Natural killer cell (primary cell): ENCODE measurements at regions not wholly inside any gene's neighbourhood (a gene's known extent, or its start where the extent isn't known, plus 50 kb on each side); places are given as distances from the start of the nearest gene placed in this dataset.
A peak's percentile ranks its signal among the peaks of the same experiment; 100 is the strongest.

Experiments
- ATAC-seq, 3 donors: fragments of 150-1000 bp in 2 of 3; fragments of 200-7000 bp in 1 of 3; cut with Tn5 transposase; 1 replicate in 1 of 3; 2 replicates in 2 of 3; pipeline ENCODE4 v1.10.0; 2021; ENCODE audit warnings: mild to moderate bottlenecking in 2 of 3, moderate library complexity in 2 of 3
- DNase-seq, 2 donors: peaks; one replicate each; pipeline versions ENCODE4 v3.0.0 to v3.0.0-alpha.2; 2013 to 2021; ENCODE audit warnings: mixed read lengths in 1 of 2
- H3K27ac ChIP-seq: one replicate; pipeline ENCODE4 v1.5.1; 2013; ENCODE audit warnings: mild to moderate bottlenecking, low read length
- H3K27me3 ChIP-seq: one replicate; pipeline ENCODE4 v1.6.1; 2013; ENCODE audit warnings: low read length; ENCODE audit not compliant: control insufficient read depth, insufficient read depth
- H3K36me3 ChIP-seq: one replicate; pipeline ENCODE4 v1.6.1; 2013; ENCODE audit warnings: low read length; ENCODE audit not compliant: control insufficient read depth, insufficient read depth
- H3K4me1 ChIP-seq: one replicate; pipeline ENCODE4 v1.6.1; 2013; ENCODE audit warnings: low read length; ENCODE audit not compliant: control insufficient read depth, insufficient read depth
- H3K4me3 ChIP-seq: one replicate; pipeline ENCODE4 v1.5.1; 2013; ENCODE audit warnings: low read length
- H3K9me3 ChIP-seq: one replicate; pipeline ENCODE4 v1.6.1; 2013; ENCODE audit warnings: low read length; ENCODE audit not compliant: control insufficient read depth, insufficient read depth
- H3K27ac Mint-ChIP-seq, 2 donors: one replicate each; pipeline ENCODE4 v1.8.0; 2022; ENCODE audit warnings: mild to moderate bottlenecking in 2 of 2, mixed read lengths in 2 of 2, moderate library complexity in 1 of 2
- H3K27me3 Mint-ChIP-seq, 2 donors: one replicate each; pipeline ENCODE4 v1.8.0; 2022; ENCODE audit warnings: low read depth in 2 of 2, mixed read lengths in 2 of 2
- H3K36me3 Mint-ChIP-seq: one replicate; pipeline ENCODE4 v1.8.0; 2022; ENCODE audit warnings: mixed read lengths
- H3K4me1 Mint-ChIP-seq, 2 donors: one replicate each; pipeline ENCODE4 v1.8.0; 2022; ENCODE audit warnings: mixed read lengths in 2 of 2
- H3K4me3 Mint-ChIP-seq: one replicate; pipeline ENCODE4 v1.8.0; 2022; ENCODE audit warnings: mild to moderate bottlenecking, moderate library complexity, mixed read lengths
- H3K9me3 Mint-ChIP-seq, 2 donors: one replicate each; pipeline ENCODE4 v1.8.0; 2022; ENCODE audit warnings: mixed read lengths in 2 of 2
- CTCF ChIP-seq: fragments of 200-600 bp; IDR thresholded peaks from one replicate; pipeline ENCODE4 v1.8.0; 2022; ENCODE audit warnings: antibody characterized with exemption
- WGBS: methylation state at CpG from one replicate; pipeline ENCODE4 v1.1.7; 2013; ENCODE audit warnings: missing lambda C conversion rate; ENCODE audit not compliant: insufficient coverage; 5-methylcytosine and 5-hydroxymethylcytosine counted together
- intact Hi-C: fragments of 100-400 bp; cut with micrococcal nuclease; formaldehyde crosslinking; loops from one replicate; pipeline ENCODE4 v1.14.2; 2022

DNA sequence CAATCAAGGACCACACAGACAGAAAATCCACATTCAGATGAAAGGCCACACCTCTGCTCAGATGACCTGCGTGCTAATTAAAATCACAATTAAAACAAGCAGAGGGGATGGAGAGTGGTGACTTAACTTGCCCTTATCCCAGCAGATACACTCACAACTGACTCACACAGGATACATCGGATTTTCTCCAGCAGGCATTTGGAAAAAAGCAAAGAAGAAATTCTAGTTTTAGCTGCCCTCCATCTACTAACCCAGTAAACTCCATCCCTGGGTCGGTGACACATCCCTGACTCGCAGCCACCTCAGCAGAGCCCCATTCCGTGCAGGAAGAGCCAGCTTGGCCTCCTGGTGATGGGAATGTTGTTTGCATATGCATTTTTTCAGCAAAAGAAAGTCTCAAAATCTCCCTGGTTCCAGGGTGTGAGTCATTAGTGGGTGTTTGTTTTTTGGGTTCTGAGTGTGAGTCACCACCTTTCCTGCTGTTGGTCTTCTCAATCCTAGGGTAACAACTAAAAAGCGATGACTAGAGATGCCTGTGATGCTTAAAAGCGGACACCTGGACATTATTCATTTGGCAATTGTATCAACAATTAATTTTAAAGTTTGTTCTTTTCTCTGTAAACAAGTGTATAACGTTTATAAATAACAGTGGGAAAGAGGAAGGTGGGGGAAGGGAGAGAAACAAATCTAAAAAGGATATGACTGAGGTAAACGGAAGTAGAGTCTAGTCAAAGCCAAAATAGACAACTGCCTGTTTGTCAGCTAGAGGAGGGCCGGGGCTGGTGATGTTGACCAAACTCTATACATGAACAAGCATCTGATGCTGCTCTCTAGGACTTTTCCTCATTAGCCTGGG, 49.8 kb upstream of the SLC4A7 start:
- intact Hi-C loops = no loop called here
- peak overlapping the region; percentile 90 to 93 for H3K27ac Mint-ChIP-seq
- TF ChIP-seq CTCF = no peak
- no peaks in the 10 kb centered on the region for H3K36me3 Mint-ChIP-seq
- H3K27me3 ChIP-seq = no peaks in the 10 kb centered on the region
- no peaks in the 10 kb centered on the region for H3K9me3 ChIP-seq
- H3K36me3 ChIP-seq = no peaks in the 10 kb centered on the region
- no peaks in the 10 kb centered on the region for H3K9me3 Mint-ChIP-seq
- DNase-seq (peak in 1 of 2 donors; percentile 65), ATAC-seq (peak; percentile 84 to 88 (median 85))
- peaks cover 11% of the 10 kb centered on the region in 2 donors for H3K4me1 Mint-ChIP-seq
- peak overlapping the region; percentile 81 for H3K27ac ChIP-seq
- peak overlapping the region; percentile 75 for H3K4me3 Mint-ChIP-seq
- no peak overlapping the region for H3K4me3 ChIP-seq
- WGBS = 72% methylated on average over 9 of the region's 10 CpGs
- H3K27me3 Mint-ChIP-seq = no peaks in the 10 kb centered on the region
- peaks cover 14% of the 10 kb centered on the region for H3K4me1 ChIP-seq
